PC-9 (cell line): ENCODE measurements at regions not wholly inside any gene's neighbourhood (a gene's known extent, or its start where the extent isn't known, plus 50 kb on each side); places are given as distances from the start of the nearest gene placed in this dataset.

Source experiments
- EZH2 ChIP-seq: fragments of 200-600 bp; sonication (generic); IDR thresholded peaks from 2 replicates; pipeline ENCODE4 v1.8.0; 2017; ENCODE audit warnings: antibody characterized with exemption, low read depth
- TF ChIP-seq, protein P1 (sequence below): fragments of 200-600 bp; sonication (generic); conservative IDR thresholded peaks from 2 replicates; pipeline ENCODE4 v1.6.1; 2017; ENCODE audit warnings: mixed run types, antibody characterized with exemption, mild to moderate bottlenecking, moderate library complexity

GRCh38 chr12:66859751-66860440 is 181.0 kb upstream of the GRIP1 start:
- TF ChIP-seq, protein P1, sequence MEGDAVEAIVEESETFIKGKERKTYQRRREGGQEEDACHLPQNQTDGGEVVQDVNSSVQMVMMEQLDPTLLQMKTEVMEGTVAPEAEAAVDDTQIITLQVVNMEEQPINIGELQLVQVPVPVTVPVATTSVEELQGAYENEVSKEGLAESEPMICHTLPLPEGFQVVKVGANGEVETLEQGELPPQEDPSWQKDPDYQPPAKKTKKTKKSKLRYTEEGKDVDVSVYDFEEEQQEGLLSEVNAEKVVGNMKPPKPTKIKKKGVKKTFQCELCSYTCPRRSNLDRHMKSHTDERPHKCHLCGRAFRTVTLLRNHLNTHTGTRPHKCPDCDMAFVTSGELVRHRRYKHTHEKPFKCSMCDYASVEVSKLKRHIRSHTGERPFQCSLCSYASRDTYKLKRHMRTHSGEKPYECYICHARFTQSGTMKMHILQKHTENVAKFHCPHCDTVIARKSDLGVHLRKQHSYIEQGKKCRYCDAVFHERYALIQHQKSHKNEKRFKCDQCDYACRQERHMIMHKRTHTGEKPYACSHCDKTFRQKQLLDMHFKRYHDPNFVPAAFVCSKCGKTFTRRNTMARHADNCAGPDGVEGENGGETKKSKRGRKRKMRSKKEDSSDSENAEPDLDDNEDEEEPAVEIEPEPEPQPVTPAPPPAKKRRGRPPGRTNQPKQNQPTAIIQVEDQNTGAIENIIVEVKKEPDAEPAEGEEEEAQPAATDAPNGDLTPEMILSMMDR, result no peak
- no peak for TF ChIP-seq EZH2
